ENCODE measurements at regions not wholly inside any gene's neighbourhood (a gene's known extent, or its start where the extent isn't known, plus 50 kb on each side); places are given as distances from the start of the nearest gene placed in this dataset.

- TF ChIP-seq, protein P1, sequence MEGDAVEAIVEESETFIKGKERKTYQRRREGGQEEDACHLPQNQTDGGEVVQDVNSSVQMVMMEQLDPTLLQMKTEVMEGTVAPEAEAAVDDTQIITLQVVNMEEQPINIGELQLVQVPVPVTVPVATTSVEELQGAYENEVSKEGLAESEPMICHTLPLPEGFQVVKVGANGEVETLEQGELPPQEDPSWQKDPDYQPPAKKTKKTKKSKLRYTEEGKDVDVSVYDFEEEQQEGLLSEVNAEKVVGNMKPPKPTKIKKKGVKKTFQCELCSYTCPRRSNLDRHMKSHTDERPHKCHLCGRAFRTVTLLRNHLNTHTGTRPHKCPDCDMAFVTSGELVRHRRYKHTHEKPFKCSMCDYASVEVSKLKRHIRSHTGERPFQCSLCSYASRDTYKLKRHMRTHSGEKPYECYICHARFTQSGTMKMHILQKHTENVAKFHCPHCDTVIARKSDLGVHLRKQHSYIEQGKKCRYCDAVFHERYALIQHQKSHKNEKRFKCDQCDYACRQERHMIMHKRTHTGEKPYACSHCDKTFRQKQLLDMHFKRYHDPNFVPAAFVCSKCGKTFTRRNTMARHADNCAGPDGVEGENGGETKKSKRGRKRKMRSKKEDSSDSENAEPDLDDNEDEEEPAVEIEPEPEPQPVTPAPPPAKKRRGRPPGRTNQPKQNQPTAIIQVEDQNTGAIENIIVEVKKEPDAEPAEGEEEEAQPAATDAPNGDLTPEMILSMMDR (IDR thresholded peaks at IDR 0.05; ENCODE audit: insufficient read depth, low read length, poor library complexity, severe bottlenecking), result no peak
- TF ChIP-seq EZH2phosphoT487 (conservative IDR thresholded peaks at IDR 0.05; ENCODE audit: low read length), result no peak
Observed at GRCh38 chr6:48757661-48758060, 646.7 kb upstream of the PTCHD4 start.
